GM12878 (cell line): ENCODE measurements at regions not wholly inside any gene's neighbourhood (a gene's known extent, or its start where the extent isn't known, plus 50 kb on each side); places are given as distances from the start of the nearest gene placed in this dataset.

Source experiments
- BMI1 ChIP-seq: fragments of 450-650 bp; IDR thresholded peaks from 2 replicates; pipeline ENCODE4 v1.6.1; 2016; ENCODE audit warnings: mild to moderate bottlenecking, moderate library complexity, borderline replicate concordance
- CUX1 ChIP-seq: IDR thresholded peaks from 2 replicates; pipeline ENCODE4 v1.6.1; 2012; ENCODE audit warnings: improper control_type of control experiment, low read depth, low read length; ENCODE audit not compliant: insufficient replicate concordance
- ETV6 ChIP-seq, 2 experiments: fragments of 450-650 bp in 1 of 2; IDR thresholded peaks in 1 of 2; conservative IDR thresholded peaks in 1 of 2; 2 replicates each; pipeline ENCODE4 v1.6.1; 2014; ENCODE audit warnings: antibody characterized with exemption in 1 of 2, borderline replicate concordance in 1 of 2, low read depth in 1 of 2, mild to moderate bottlenecking in 1 of 2, moderate library complexity in 1 of 2
- HDGF ChIP-seq: fragments of 450-650 bp; IDR thresholded peaks from 2 replicates; pipeline ENCODE4 v1.6.1; 2016; ENCODE audit warnings: antibody characterized with exemption
- HSF1 ChIP-seq: fragments of 150-350 bp; IDR thresholded peaks from 2 replicates; pipeline ENCODE4 v1.6.1; 2014; ENCODE audit warnings: mild to moderate bottlenecking, low read depth, low read length
- KDM1A ChIP-seq: fragments of 200-600 bp; sonication (generic); IDR thresholded peaks from 2 replicates; pipeline ENCODE4 v1.6.1; 2016; ENCODE audit warnings: borderline replicate concordance
- ZNF384 ChIP-seq: IDR thresholded peaks from 2 replicates; pipeline ENCODE4 v1.6.1; 2012; ENCODE audit warnings: low read depth, mild to moderate bottlenecking, low read length, improper control_type of control experiment, borderline replicate concordance

DNA sequence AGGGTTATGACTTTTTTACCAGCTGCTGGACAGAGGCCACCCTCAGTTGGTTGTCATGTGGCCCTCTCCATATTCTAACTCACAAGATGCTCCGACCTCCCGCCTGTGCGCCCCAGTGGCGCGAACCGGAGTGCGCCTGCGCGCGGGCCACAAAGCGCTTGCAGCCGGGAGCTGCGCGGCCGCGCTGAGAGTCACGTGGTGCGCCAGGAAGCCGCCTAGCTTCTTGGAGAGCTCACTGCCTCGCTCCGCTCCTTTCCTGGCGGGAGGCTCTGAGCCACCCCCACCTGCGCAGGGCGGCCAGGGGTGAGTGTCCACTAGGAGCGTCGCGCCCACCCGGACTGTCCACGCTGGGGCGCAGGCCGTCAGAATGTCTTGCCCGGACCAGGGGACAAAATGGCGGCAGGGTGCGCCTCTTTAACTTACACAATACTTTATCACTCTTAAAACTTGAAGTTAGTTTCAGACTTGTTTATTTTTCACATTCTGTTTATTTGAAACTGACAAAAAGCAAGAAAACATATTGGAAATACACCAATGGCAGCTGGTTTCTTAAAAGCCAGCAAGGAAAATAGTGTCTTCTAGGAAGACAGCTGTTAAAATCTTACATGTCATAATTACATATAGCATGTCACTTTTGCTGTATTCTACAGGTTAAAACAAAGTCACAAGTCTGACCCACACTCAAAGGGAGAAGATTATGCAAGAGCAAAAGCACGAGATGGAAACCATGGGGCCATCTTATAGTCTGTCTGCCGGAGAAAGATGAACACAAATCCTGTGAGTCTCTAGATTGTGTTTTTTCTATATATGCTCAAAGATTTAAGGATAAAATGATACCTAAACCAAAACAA, 357.9 kb downstream of the CNTNAP4 start (continued):
- TF ChIP-seq ZNF384 (no peak), HSF1 (no peak), ETV6 (conservative IDR thresholded peaks at IDR 0.05 in 1 of 2, IDR thresholded peaks at IDR 0.05 in 1 of 2; ENCODE audit: borderline replicate concordance in 1 of 2, low read depth in 1 of 2) (no peak), KDM1A (no peak), BMI1 (no peak), CUX1 (no peak), HDGF (no peak)
